Left lung (tissue), 4 donors: ENCODE measurements at regions not wholly inside any gene's neighbourhood (a gene's known extent, or its start where the extent isn't known, plus 50 kb on each side); places are given as distances from the start of the nearest gene placed in this dataset.
"Not testable (repeated sequence)": the region's sequence is repeated elsewhere in the genome, so short reads cannot be mapped to it uniquely, and the experiment has no call there.

Experiments used
- ATAC-seq: fragments of 200-7000 bp; cut with Tn5 transposase; one replicate; pipeline ENCODE4 v1.9.1; 2020; ENCODE audit warnings: moderate library complexity
- DNase-seq, 4 donors: peaks; one replicate each; pipeline ENCODE4 v3.0.0-alpha.2; 2013 to 2020
- H3K27ac ChIP-seq, 2 donors: fragments of 200-600 bp; sonication (generic) in 1 of 2; one replicate each; pipeline versions ENCODE4 v1.5.0 to v1.8.0; 2020 to 2021
- H3K27me3 ChIP-seq, 2 donors: fragments of 200-600 bp; sonication (generic) in 1 of 2; one replicate each; pipeline versions ENCODE4 v1.5.0 to v1.8.0; 2020 to 2021
- H3K36me3 ChIP-seq, 2 donors: fragments of 200-600 bp; sonication (generic) in 1 of 2; one replicate each; pipeline versions ENCODE4 v1.5.0 to v1.8.0; 2020 to 2021
- H3K4me1 ChIP-seq, 2 donors: fragments of 200-600 bp; one replicate each; pipeline ENCODE4 v1.8.0; 2021
- H3K4me3 ChIP-seq, 2 donors: fragments of 200-600 bp; sonication (generic) in 1 of 2; one replicate each; pipeline versions ENCODE4 v1.5.0 to v1.8.0; 2020 to 2021; ENCODE audit warnings: mild to moderate bottlenecking in 1 of 2
- H3K9me3 ChIP-seq, 2 donors: fragments of 200-600 bp; sonication (generic) in 1 of 2; one replicate each; pipeline versions ENCODE4 v1.5.0 to v1.8.0; 2020 to 2021
- CTCF ChIP-seq, 2 donors: fragments of 200-600 bp; sonication (generic) in 1 of 2; IDR thresholded peaks; one replicate each; pipeline versions ENCODE4 v1.5.0 to v1.8.0; 2021; ENCODE audit warnings: antibody characterized with exemption in 2 of 2
- intact Hi-C, 2 donors: fragments of 100-400 bp; cut with DNase I; formaldehyde crosslinking; loops; one replicate each; pipeline versions ENCODE4 v1.11.2 to v1.14.2; 2022
- donor health status: DM: no; HTN: yes; CAD: no.
- donor health status: DM: no; HTN: no; CAD: no.

- Histone ChIP-seq H3K4me3 (no peak overlapping the region), H3K27me3 (no peaks in the 10 kb centered on the region), H3K9me3 (no peaks in the 10 kb centered on the region), H3K27ac (no peak overlapping the region), H3K4me1 (no peaks in the 10 kb centered on the region), H3K36me3 (no peaks in the 10 kb centered on the region)
- no peak for TF ChIP-seq CTCF (IDR thresholded peaks at IDR 0.05)
- ATAC-seq (no peak), DNase-seq (no peak)
- intact Hi-C loops, result no loop called here
Observed at GRCh38 chr14:66272221-66272620, 213.9 kb upstream of the CCDC196 start.

- Histone ChIP-seq H3K36me3 (no peaks in the 10 kb centered on the region), H3K27ac (no peak overlapping the region), H3K27me3 (no peaks in the 10 kb centered on the region), H3K4me3 (no peak overlapping the region), H3K9me3 (no peaks in the 10 kb centered on the region), H3K4me1 (no peaks in the 10 kb centered on the region)
- TF ChIP-seq CTCF (IDR thresholded peaks at IDR 0.05), result no peak
- no peak for ATAC-seq
- DNase-seq, result no peak
- intact Hi-C loops, result no loop called here
Observed at GRCh38 chr14:66273261-66273832, 212.8 kb upstream of the CCDC196 start.

- H3K36me3 ChIP-seq, result not testable (repeated sequence)
Observed at GRCh38 chr14:66278418-66278817, 207.8 kb upstream of the CCDC196 start.

GRCh38 chr14:66281036-66281776 lies 205.0 kb upstream of the CCDC196 start:
- no peak for DNase-seq
- TF ChIP-seq CTCF (IDR thresholded peaks at IDR 0.05), result no peak
- no peak for ATAC-seq
- Histone ChIP-seq H3K27ac (no peak overlapping the region), H3K27me3 (no peaks in the 10 kb centered on the region), H3K36me3 (no peaks in the 10 kb centered on the region), H3K4me1 (no peaks in the 10 kb centered on the region), H3K4me3 (no peak overlapping the region), H3K9me3 (peaks cover 0 to 6% of the 10 kb centered on the region in 2 donors)
- intact Hi-C loops, result no loop called here

More at GRCh38 chr14:66278418-66278817, 207.8 kb upstream of the CCDC196 start:
- ATAC-seq, H3K27me3 ChIP-seq, H3K4me3 ChIP-seq, DNase-seq, H3K27ac ChIP-seq, intact Hi-C loops, H3K9me3 ChIP-seq, H3K4me1 ChIP-seq: not testable (repeated sequence)

- Histone ChIP-seq H3K4me1 (no peaks in the 10 kb centered on the region), H3K27ac (no peak overlapping the region), H3K9me3 (peaks cover 0 to 6% of the 10 kb centered on the region in 2 donors), H3K4me3 (no peak overlapping the region), H3K36me3 (no peaks in the 10 kb centered on the region), H3K27me3 (no peaks in the 10 kb centered on the region)
- intact Hi-C loops, result no loop called here
- ATAC-seq, result no peak
- no peak for DNase-seq
- no peak for TF ChIP-seq CTCF (IDR thresholded peaks at IDR 0.05)
Observed at GRCh38 chr14:66284346-66284745, 201.8 kb upstream of the CCDC196 start.
